Amniotic epithelial cell (primary cell): ENCODE measurements at regions not wholly inside any gene's neighbourhood (a gene's known extent, or its start where the extent isn't known, plus 50 kb on each side); places are given as distances from the start of the nearest gene placed in this dataset.
"Not testable (repeated sequence)": the region's sequence is repeated elsewhere in the genome, so short reads cannot be mapped to it uniquely, and the experiment has no call there.

ENCODE experiments used
- DNase-seq: peaks from one replicate; pipeline ENCODE4 v3.0.0-alpha.2; 2010; ENCODE audit warnings: low read depth

DNA sequence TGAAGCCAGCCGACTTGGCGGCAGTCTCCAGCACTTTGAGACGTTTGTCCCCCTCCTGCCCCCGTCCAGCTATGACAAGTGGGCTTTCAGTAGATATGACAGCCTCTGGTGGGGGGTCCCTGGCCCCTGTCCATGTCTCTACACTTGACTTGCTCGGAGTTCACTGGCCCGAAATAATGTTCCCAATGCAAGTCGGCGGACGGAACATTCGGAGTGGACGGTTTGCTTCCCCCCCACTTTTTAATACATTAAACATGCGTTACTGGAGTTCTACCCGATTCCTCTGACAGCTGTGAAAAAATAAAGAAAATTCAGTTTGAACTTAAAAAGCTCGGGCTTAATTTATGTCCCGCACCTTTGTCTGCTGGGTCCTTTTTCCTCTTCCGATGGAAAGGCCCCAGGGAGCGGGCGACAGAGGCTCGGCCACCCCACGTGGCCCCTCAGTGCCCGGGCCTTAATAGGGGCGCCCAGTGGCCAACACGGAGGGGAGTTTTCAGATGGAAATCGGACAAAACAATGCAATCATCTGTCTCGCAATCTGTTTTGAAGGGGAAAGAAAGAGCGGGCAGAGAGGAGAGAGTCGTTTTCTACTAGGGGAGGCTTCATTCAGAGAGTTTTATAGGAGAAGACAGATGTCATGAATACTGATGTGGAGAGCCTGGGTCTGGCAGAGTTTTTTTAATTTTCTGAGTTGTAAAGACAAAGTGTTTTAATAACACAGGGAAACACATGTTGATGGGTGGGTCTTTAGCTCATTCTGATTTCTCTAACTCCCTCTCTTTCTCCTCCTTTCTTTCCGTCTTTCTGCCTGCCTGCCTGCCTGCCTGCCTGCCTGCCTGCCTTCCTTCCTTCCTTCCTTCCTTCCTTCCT is 50.2 kb downstream of the SMIM38 start:
- no peak for DNase-seq

DNA sequence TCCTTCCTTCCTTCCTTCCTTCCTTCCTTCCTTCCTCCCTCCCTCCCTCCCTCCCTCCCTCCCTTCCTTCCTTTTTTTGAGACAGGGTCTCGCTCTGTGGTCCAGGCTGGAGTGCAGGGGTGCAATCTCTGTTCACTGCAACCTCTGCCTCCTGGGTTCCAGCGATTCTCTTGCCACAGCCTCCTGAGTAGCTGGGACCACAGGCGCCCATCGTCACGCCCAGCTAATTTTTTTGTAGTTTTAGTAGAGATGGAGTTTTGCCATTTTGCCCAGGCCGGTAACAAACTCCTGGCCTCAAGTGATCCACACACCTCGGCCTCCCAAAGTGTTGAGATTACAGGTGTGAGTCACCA is 50.9 kb downstream of the SMIM38 start:
- not testable (repeated sequence) for DNase-seq

GRCh38 chr11:69207165-69207889 is 51.6 kb downstream of the SMIM38 start:
- no peak for DNase-seq

DNA sequence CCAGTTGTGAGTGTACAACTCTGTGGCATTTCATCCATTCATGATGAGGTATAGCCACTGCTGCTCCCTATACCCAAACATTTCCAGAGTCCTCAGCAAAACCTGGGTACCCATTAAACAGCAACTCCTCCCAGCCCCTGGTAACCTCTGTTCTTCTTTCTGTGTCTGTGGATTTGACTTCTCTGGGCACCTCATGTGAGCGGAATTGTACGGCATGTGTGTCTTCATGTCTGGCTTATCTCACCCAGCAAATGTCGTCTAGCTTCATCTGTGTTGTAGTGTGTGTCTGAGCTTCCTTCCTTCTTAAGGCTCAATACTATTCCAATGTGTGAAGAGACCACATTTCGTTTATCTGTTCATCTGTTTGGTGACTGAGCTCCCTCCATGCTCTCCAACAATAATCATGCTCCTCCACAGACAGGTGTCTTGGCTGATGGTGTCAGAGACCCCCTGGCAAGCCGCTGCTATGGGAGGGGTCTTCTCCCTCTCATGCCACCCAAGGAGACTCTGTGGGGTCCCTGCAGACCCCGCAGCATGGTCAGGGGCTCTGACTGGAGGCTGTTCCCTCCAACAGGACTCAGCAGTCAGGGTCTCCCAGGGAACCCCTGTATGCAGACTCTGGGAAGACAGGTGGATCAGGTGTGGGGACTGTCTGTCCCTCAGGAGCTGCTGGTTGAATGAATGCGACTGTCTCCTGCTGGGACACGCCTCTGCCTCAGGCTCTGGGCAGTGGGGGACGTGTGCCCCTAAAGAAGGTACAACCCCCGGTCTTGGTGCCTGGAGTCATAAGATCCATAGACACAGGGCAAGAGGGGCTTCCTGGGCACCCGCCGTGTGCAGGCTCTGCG is 52.7 kb downstream of the SMIM38 start:
- DNase-seq: peak; percentile 5

- DNase-seq: no peak
These were observed 53.3 kb downstream of the SMIM38 start for GRCh38 chr11:69209038-69209350.

DNA sequence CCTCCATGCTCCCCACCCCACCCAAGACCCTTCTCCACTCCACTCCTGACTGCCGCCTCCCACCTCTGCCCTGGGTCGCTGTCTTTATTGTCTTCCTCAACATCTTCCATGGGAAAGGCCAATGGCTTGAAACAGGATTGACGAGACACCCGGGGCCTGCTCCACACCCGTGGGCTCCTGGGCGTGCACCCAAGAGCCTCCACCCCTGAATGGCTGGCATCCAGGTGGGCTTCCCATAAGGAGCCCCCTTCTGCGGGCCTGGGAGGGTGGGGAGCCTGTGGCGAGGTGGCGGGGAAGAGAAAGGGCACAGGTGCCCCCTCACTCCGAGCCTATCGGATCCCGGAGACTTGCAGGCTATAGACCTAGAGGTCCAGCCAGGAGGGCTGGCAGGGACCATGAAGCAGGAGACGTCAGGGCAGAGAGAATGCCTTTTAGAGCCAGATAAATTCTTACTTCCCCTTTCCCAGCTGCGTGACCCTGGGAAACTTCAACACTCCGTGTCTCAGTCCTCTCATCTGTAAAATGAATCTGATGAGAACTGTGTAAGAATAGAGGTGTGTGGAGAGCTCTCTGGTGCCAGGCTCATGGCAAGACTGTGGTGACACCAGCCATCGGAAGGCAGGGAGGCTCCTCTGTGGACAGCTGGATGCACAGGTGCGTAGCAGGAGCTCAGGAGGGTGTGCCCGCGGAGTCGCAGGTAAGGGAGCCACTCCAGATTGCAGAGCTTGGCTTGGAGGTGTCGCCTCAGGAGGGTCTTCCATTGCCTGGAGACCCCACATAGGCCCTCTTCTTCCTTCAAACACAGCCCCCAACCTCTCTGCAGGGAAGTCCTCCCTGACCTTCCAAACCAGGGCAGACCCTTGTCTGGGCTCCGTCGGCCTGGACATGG is 53.9 kb downstream of the SMIM38 start:
- DNase-seq: no peak

DNA sequence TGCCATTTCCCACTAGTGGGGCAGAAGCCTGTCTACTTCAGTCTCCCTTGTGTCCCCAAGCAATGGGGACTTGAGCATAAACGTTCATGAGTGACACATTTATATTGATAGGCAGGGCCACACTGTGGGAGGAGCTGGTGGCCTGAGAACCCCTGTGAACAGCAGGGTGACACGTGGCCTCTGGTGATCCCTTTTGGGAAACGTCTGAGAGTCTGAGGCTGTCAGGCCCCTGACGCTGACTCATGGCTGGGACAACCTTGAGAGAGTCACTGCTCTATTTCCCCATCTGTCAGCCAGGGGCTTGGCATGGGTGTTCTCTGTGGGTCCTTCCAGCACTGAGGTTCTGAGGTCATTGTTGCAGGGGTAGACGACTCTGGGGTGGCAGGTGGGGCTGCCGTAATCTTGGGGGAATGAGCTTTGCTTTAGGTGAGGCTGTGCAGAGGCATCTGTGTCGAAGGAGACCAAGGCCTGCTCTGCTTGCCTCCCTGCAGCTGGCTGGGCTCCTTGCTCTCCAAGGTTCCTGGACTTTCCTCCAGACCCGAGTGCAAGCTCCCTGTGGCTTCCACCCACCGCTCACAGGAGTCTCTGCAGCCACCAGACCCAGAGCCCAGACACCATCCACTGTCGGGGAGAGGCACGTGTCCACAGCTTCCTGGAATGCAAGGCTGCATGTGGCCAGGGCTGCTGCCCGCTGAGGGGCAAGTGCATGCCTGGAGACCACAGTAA is 54.7 kb downstream of the SMIM38 start:
- no peak for DNase-seq

- DNase-seq: no peak
These were observed 55.8 kb downstream of the SMIM38 start for GRCh38 chr11:69211540-69211919.

DNA sequence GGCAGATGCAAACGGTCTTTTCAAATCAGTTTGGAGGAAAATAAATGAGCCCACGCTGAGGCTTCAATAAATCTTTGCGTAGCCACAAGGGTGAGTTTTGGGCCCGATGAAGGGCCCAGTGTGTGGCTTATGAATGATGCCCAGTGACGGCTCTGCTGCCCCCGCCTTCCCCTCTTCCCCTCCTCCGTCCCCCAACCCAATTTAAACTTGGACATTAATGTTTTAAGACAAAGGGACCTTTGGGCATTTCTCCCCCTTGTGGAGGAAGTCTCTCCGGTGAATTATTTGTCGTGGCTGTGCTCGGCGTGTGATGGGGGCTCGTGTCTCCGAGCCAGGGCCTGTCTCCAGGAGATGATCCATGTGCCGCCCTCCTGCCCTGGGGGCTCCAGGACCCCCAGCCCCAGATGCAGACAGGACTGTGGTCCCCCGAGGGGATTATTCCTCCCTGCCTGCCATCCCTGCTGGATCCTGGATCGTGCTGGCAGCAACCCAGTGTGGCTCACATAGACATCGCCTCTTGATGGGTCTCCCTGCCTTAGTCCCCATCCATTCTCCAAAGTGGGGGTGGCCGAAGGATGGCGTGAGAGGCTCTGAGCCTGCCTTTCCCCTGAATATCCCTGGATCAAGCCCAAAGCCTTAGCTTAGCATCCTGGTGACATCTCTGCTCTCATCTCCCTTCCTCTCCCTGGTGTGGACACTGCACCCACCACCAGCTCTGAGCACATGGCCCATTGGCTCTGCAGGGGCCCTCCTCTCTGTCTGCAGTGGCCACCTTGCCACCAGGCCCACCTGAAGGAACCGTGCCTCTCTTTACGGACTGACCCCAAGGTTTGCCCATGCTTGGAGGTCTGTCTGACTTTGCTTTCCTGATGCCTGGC is 56.4 kb downstream of the SMIM38 start:
- DNase-seq: no peak

DNA sequence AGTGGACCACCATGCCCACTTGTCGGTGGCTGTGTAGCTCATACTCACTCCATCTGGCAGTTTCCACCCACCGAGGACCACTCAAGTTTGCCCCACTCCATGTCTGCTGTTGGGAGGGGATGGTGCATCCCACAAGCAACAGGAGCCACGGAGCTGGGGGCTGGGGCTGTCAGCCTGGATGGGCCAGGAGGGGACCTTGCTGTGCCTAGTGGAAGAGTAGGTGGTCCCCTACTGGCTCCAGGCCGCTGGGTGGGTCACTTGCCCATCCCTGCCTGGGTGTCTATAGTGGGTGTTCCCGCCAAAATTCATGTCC is 57.0 kb downstream of the SMIM38 start:
- DNase-seq: no peak

DNA sequence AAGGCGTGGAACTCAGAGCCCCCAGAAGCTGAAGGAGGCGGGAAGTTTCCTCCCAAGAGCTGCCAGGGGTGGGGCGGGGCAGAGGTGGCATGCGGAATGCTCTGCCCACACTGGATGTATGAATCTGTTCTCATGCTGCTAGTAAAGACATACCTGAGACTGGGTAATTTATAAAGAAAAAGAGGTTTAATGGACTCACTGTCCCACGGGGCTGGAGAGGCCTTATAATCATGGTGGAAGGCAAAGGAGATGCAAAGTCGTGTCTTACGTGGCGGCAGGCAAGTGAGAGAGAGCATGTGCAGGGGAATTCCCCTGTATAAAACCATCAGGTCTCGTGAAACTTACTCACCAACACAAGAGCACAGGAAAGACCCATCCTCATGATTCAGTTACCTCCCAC is 57.6 kb downstream of the SMIM38 start:
- peak; percentile 5 for DNase-seq

- DNase-seq: no peak
These were observed 58.2 kb downstream of the SMIM38 start for GRCh38 chr11:69213964-69214363.

- DNase-seq: no peak
These were observed 59.5 kb downstream of the SMIM38 start for GRCh38 chr11:69215216-69215615.

DNA sequence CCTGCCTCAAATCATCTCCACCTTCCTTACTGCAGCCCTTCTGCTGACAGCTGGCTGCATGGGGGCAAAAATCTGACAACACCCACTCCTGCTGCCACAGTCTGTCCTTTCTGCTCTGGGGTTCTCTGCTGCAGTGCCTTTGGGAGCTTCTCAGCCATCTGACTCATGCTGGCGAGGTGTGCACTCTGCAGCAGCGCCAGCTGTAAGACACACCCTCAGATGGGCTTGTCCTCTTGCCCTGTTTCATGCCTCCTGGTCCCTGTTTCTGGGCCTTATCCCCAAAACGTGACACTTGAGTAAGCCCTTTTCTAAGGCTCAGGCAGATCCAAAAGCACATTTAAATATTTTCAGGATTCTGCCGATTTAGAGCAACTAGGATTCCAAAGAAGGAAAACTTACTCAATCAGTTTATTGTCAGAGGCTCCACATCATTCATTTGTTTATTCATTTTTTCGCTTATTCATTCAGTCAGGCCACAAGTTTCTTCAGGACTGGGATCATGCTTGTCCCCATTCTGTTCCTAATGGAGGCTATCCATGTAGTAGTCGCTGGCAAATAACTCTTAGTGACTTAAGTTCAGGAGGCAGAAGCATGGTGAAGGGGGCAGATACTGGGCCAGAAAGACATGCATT is 60.2 kb downstream of the SMIM38 start:
- no peak for DNase-seq

- no peak for DNase-seq
These were observed 60.9 kb downstream of the SMIM38 start for GRCh38 chr11:69216647-69217051.

DNA sequence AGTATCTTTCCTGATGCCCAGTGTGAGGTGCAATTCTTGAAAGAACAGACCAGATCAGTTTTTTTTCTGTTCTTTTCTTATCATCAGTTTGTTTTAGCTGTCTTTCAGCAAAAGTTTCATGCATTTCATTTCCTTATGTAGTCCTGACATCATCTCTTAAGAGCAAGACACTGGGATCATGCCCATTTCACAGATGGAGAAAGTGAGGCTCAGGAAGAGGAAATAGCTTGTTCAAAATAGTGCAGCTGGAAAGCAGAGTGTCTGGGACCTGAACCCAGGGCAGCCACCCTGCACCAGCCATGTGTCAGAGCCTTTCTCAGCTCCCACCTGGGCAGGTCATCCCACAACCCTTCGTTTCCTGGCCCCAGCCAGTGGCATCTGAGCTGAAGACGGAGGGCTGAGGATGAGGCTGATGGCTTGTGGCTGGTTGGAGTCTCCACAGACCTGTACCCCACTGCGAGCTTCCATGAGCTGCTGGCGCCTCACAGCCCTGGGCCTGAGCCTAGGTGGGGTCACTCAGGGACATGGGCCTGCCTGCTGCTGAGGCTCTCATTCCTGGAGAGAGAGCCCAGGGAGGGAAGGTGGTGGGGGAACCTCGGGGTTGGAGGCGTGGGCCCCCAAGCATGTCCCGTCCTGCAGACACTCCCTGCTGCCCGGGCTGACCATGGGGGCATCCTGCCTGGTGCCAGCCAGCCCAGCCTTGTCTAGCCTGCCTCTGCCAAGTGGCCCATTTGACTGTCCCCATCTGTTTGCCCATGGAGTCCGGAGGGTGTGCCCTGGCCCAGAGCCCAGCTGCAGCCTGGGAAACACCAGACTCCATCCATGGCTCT is 61.8 kb downstream of the SMIM38 start:
- DNase-seq: no peak

- no peak for DNase-seq
These were observed 62.5 kb downstream of the SMIM38 start for GRCh38 chr11:69218271-69218682.

DNA sequence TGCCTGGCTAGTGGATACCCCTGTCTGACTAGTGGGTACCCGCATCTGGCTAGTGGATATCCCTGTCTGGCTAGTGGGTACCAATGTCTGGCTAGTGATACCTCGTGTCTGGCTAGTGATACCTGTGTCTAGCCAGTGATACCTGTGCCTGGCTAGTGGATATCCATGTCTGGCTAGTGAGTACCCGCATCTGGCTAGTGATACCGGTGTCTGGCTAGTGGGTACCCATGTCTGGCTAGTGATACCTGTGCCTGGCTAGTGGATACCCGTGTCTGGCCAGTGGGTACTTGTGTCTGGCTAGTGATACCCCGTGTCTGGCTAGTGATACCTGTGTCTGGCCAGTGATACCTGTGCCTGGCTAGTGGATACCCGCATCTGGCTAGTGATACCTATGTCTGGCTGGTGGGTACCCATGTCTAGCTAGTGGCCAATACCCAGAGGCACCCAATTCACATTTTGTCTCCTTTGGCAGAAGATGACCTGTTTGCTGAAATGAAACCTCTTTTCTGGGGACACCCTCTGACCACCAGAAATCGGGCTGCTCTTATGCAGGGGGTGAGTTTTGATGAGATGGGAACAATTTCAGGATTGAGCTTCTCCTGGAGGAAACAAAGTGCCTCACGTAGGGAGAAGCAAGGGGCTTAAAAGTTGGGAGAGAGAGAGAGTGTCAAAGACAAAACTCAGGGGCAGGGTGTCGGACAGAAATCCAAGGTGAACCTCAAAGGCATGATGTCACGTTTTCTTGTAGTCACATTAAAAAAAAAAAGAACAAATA is 63.4 kb downstream of the SMIM38 start:
- DNase-seq: no peak
